ENCODE measurements at regions not wholly inside any gene's neighbourhood (a gene's known extent, or its start where the extent isn't known, plus 50 kb on each side); places are given as distances from the start of the nearest gene placed in this dataset.
"Not testable (repeated sequence)": the region's sequence is repeated elsewhere in the genome, so short reads cannot be mapped to it uniquely, and the experiment has no call there.

- H3K27me3 ChIP-seq (ENCODE audit: control insufficient read depth in 2 of 2, insufficient read depth in 2 of 2, low read length in 2 of 2); H3K9ac ChIP-seq (ENCODE audit: low read depth in 1 of 2, low read length in 2 of 2); H3K4me3 ChIP-seq (ENCODE audit: low read length in 2 of 2); H3K9me3 ChIP-seq (ENCODE audit: control insufficient read depth in 2 of 2, low read length in 2 of 2); H3K27ac ChIP-seq (ENCODE audit: low read depth in 2 of 2, low read length in 2 of 2); H3K36me3 ChIP-seq (ENCODE audit: control insufficient read depth in 2 of 2, insufficient read depth in 2 of 2, low read length in 2 of 2); H3K4me1 ChIP-seq (ENCODE audit: control insufficient read depth in 2 of 2, insufficient read depth in 2 of 2, low read length in 2 of 2): not testable (repeated sequence)
Measured at GRCh38 chr9:71407341-71407740, 285.9 kb upstream of the TRPM3 start.

GRCh38 chr9:71403106-71403505 is 281.7 kb upstream of the TRPM3 start:
- Histone ChIP-seq H3K4me3 (ENCODE audit: low read length in 2 of 2) (no peak overlapping the region), H3K27me3 (ENCODE audit: control insufficient read depth in 2 of 2, insufficient read depth in 2 of 2, low read length in 2 of 2) (no peaks in the 10 kb centered on the region), H3K27ac (ENCODE audit: low read depth in 2 of 2, low read length in 2 of 2) (no peak overlapping the region), H3K4me1 (ENCODE audit: control insufficient read depth in 2 of 2, insufficient read depth in 2 of 2, low read length in 2 of 2) (no peaks in the 10 kb centered on the region), H3K9me3 (ENCODE audit: control insufficient read depth in 2 of 2, low read length in 2 of 2) (no peaks in the 10 kb centered on the region), H3K36me3 (ENCODE audit: control insufficient read depth in 2 of 2, insufficient read depth in 2 of 2, low read length in 2 of 2) (no peaks in the 10 kb centered on the region), H3K9ac (ENCODE audit: low read depth in 1 of 2, low read length in 2 of 2) (no peak overlapping the region)

- H3K4me3 ChIP-seq (ENCODE audit: low read length in 2 of 2) = no peak overlapping the region
- H3K36me3 ChIP-seq (ENCODE audit: control insufficient read depth in 2 of 2, insufficient read depth in 2 of 2, low read length in 2 of 2) = no peaks in the 10 kb centered on the region
- H3K9ac ChIP-seq (ENCODE audit: low read depth in 1 of 2, low read length in 2 of 2) = no peak overlapping the region
- no peaks in the 10 kb centered on the region for H3K9me3 ChIP-seq (ENCODE audit: control insufficient read depth in 2 of 2, low read length in 2 of 2)
- H3K27me3 ChIP-seq (ENCODE audit: control insufficient read depth in 2 of 2, insufficient read depth in 2 of 2, low read length in 2 of 2) = no peaks in the 10 kb centered on the region
- no peak overlapping the region for H3K27ac ChIP-seq (ENCODE audit: low read depth in 2 of 2, low read length in 2 of 2)
- H3K4me1 ChIP-seq (ENCODE audit: control insufficient read depth in 2 of 2, insufficient read depth in 2 of 2, low read length in 2 of 2) = no peaks in the 10 kb centered on the region
Measured at GRCh38 chr9:71393005-71393404, 271.6 kb upstream of the TRPM3 start.

GRCh38 chr9:71384343-71384742 is 262.9 kb upstream of the TRPM3 start:
- Histone ChIP-seq H3K4me1 (ENCODE audit: control insufficient read depth in 2 of 2, insufficient read depth in 2 of 2, low read length in 2 of 2) (no peaks in the 10 kb centered on the region), H3K9ac (ENCODE audit: low read depth in 1 of 2, low read length in 2 of 2) (no peak overlapping the region), H3K27me3 (ENCODE audit: control insufficient read depth in 2 of 2, insufficient read depth in 2 of 2, low read length in 2 of 2) (no peaks in the 10 kb centered on the region), H3K27ac (ENCODE audit: low read depth in 2 of 2, low read length in 2 of 2) (no peak overlapping the region), H3K36me3 (ENCODE audit: control insufficient read depth in 2 of 2, insufficient read depth in 2 of 2, low read length in 2 of 2) (no peaks in the 10 kb centered on the region), H3K4me3 (ENCODE audit: low read length in 2 of 2) (no peak overlapping the region), H3K9me3 (ENCODE audit: control insufficient read depth in 2 of 2, low read length in 2 of 2) (no peaks in the 10 kb centered on the region)

- Histone ChIP-seq H3K9me3 (ENCODE audit: control insufficient read depth in 2 of 2, low read length in 2 of 2) (no peaks in the 10 kb centered on the region), H3K9ac (ENCODE audit: low read depth in 1 of 2, low read length in 2 of 2) (no peak overlapping the region), H3K36me3 (ENCODE audit: control insufficient read depth in 2 of 2, insufficient read depth in 2 of 2, low read length in 2 of 2) (no peaks in the 10 kb centered on the region), H3K4me1 (ENCODE audit: control insufficient read depth in 2 of 2, insufficient read depth in 2 of 2, low read length in 2 of 2) (no peaks in the 10 kb centered on the region), H3K4me3 (ENCODE audit: low read length in 2 of 2) (no peak overlapping the region), H3K27ac (ENCODE audit: low read depth in 2 of 2, low read length in 2 of 2) (no peak overlapping the region), H3K27me3 (ENCODE audit: control insufficient read depth in 2 of 2, insufficient read depth in 2 of 2, low read length in 2 of 2) (no peaks in the 10 kb centered on the region)
Measured at GRCh38 chr9:71383308-71383940, 262.0 kb upstream of the TRPM3 start.

GRCh38 chr9:71368157-71368556 is 246.7 kb upstream of the TRPM3 start:
- H3K9ac ChIP-seq (ENCODE audit: low read depth in 1 of 2, low read length in 2 of 2) = no peak overlapping the region
- no peak overlapping the region for H3K27ac ChIP-seq (ENCODE audit: low read depth in 2 of 2, low read length in 2 of 2)
- no peaks in the 10 kb centered on the region for H3K9me3 ChIP-seq (ENCODE audit: control insufficient read depth in 2 of 2, low read length in 2 of 2)
- H3K36me3 ChIP-seq (ENCODE audit: control insufficient read depth in 2 of 2, insufficient read depth in 2 of 2, low read length in 2 of 2) = no peaks in the 10 kb centered on the region
- no peaks in the 10 kb centered on the region for H3K27me3 ChIP-seq (ENCODE audit: control insufficient read depth in 2 of 2, insufficient read depth in 2 of 2, low read length in 2 of 2)
- peaks cover 3 to 4% of the 10 kb centered on the region in 2 donors for H3K4me1 ChIP-seq (ENCODE audit: control insufficient read depth in 2 of 2, insufficient read depth in 2 of 2, low read length in 2 of 2)
- H3K4me3 ChIP-seq (ENCODE audit: low read length in 2 of 2) = no peak overlapping the region

- Histone ChIP-seq H3K36me3 (ENCODE audit: control insufficient read depth in 2 of 2, insufficient read depth in 2 of 2, low read length in 2 of 2) (no peaks in the 10 kb centered on the region), H3K4me3 (ENCODE audit: low read length in 2 of 2) (no peak overlapping the region), H3K4me1 (ENCODE audit: control insufficient read depth in 2 of 2, insufficient read depth in 2 of 2, low read length in 2 of 2) (peaks cover 3 to 4% of the 10 kb centered on the region in 2 donors), H3K9ac (ENCODE audit: low read depth in 1 of 2, low read length in 2 of 2) (no peak overlapping the region), H3K9me3 (ENCODE audit: control insufficient read depth in 2 of 2, low read length in 2 of 2) (no peaks in the 10 kb centered on the region), H3K27me3 (ENCODE audit: control insufficient read depth in 2 of 2, insufficient read depth in 2 of 2, low read length in 2 of 2) (no peaks in the 10 kb centered on the region), H3K27ac (ENCODE audit: low read depth in 2 of 2, low read length in 2 of 2) (no peak overlapping the region)
Measured at GRCh38 chr9:71364186-71364955, 242.9 kb upstream of the TRPM3 start.

GRCh38 chr9:71363286-71363961 is 242.0 kb upstream of the TRPM3 start:
- Histone ChIP-seq H3K9me3 (ENCODE audit: control insufficient read depth in 2 of 2, low read length in 2 of 2) (no peaks in the 10 kb centered on the region), H3K9ac (ENCODE audit: low read depth in 1 of 2, low read length in 2 of 2) (no peak overlapping the region), H3K27me3 (ENCODE audit: control insufficient read depth in 2 of 2, insufficient read depth in 2 of 2, low read length in 2 of 2) (no peaks in the 10 kb centered on the region), H3K27ac (ENCODE audit: low read depth in 2 of 2, low read length in 2 of 2) (no peak overlapping the region), H3K4me1 (ENCODE audit: control insufficient read depth in 2 of 2, insufficient read depth in 2 of 2, low read length in 2 of 2) (peaks cover 0 to 4% of the 10 kb centered on the region in 2 donors), H3K36me3 (ENCODE audit: control insufficient read depth in 2 of 2, insufficient read depth in 2 of 2, low read length in 2 of 2) (no peaks in the 10 kb centered on the region), H3K4me3 (ENCODE audit: low read length in 2 of 2) (no peak overlapping the region)

- Histone ChIP-seq H3K9me3 (ENCODE audit: control insufficient read depth in 2 of 2, low read length in 2 of 2) (no peaks in the 10 kb centered on the region), H3K4me1 (ENCODE audit: control insufficient read depth in 2 of 2, insufficient read depth in 2 of 2, low read length in 2 of 2) (no peaks in the 10 kb centered on the region), H3K4me3 (ENCODE audit: low read length in 2 of 2) (no peak overlapping the region), H3K27me3 (ENCODE audit: control insufficient read depth in 2 of 2, insufficient read depth in 2 of 2, low read length in 2 of 2) (no peaks in the 10 kb centered on the region), H3K36me3 (ENCODE audit: control insufficient read depth in 2 of 2, insufficient read depth in 2 of 2, low read length in 2 of 2) (no peaks in the 10 kb centered on the region), H3K27ac (ENCODE audit: low read depth in 2 of 2, low read length in 2 of 2) (no peak overlapping the region), H3K9ac (ENCODE audit: low read depth in 1 of 2, low read length in 2 of 2) (no peak overlapping the region)
Measured at GRCh38 chr9:71361357-71361756, 239.9 kb upstream of the TRPM3 start.

GRCh38 chr9:71357346-71357745 is 235.9 kb upstream of the TRPM3 start:
- no peak overlapping the region for H3K27ac ChIP-seq (ENCODE audit: low read depth in 2 of 2, low read length in 2 of 2)
- H3K36me3 ChIP-seq (ENCODE audit: control insufficient read depth in 2 of 2, insufficient read depth in 2 of 2, low read length in 2 of 2) = no peaks in the 10 kb centered on the region
- no peaks in the 10 kb centered on the region for H3K4me1 ChIP-seq (ENCODE audit: control insufficient read depth in 2 of 2, insufficient read depth in 2 of 2, low read length in 2 of 2)
- no peak overlapping the region for H3K9ac ChIP-seq (ENCODE audit: low read depth in 1 of 2, low read length in 2 of 2)
- H3K27me3 ChIP-seq (ENCODE audit: control insufficient read depth in 2 of 2, insufficient read depth in 2 of 2, low read length in 2 of 2) = no peaks in the 10 kb centered on the region
- no peaks in the 10 kb centered on the region for H3K9me3 ChIP-seq (ENCODE audit: control insufficient read depth in 2 of 2, low read length in 2 of 2)
- H3K4me3 ChIP-seq (ENCODE audit: low read length in 2 of 2) = no peak overlapping the region

Data from mucosa of rectum (tissue), 2 donors.